ENCODE measurements at regions not wholly inside any gene's neighbourhood (a gene's known extent, or its start where the extent isn't known, plus 50 kb on each side); places are given as distances from the start of the nearest gene placed in this dataset.

DNA sequence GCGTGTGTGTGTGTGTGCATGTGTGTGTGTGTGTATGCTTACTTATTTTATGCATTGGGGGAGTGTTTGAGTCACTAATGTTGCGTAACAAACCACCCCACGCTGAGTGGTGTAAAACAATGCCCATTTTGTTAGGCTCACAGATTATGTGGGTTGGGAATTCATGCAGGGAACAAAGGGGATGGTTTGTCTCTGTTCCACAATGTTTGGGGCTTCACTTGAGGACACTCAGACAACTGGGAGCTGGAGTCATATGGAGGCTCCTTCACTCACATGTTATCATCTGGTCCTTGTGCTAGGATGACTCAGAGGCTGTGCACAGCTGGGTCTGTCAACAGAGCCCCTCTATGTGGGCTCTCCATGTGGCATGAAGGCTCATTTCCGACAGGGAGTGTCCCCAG is 51.3 kb upstream of the LARGE1 start:
- H3K27ac ChIP-seq, result no peak overlapping the region
- DNase-seq, result no peak

DNA sequence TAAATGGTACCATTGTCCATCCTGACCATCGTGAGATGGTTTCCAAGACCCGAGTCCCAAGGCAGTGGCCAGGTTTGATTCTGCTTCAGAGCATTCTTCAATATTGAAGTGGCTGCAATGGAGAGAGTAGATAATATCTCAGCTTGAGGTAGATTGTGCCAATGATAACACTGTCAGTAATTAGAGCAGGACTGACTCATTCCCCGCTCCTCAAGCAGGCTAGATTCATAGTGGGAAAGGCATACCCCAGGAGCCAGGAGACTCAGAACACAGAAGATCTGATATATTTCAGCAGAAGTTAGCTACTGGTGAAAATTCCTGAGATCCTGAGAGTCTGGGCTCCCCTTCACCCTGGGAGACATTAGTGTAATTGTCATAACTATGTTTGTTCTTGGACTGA is 55.6 kb upstream of the LARGE1 start:
- no peaks in the 10 kb centered on the region for H3K36me3 ChIP-seq
- intact Hi-C loops (cut with DNase I; ENCODE audit: low total_unique reads), result no loop called here
- H3K9me3 ChIP-seq, result no peaks in the 10 kb centered on the region
- no peaks in the 10 kb centered on the region for H3K27me3 ChIP-seq
- 82 to 93% (median 91%) methylated on average over 3 of the region's 3 CpGs for whole genome bisulfite sequencing, 5 donors
- TF ChIP-seq POLR2AphosphoS5 (IDR thresholded peaks at IDR 0.05) (no peak), POLR2A (IDR thresholded peaks at IDR 0.05) (no peak), EP300 (IDR thresholded peaks at IDR 0.05) (no peak)
- TF ChIP-seq, protein P1, sequence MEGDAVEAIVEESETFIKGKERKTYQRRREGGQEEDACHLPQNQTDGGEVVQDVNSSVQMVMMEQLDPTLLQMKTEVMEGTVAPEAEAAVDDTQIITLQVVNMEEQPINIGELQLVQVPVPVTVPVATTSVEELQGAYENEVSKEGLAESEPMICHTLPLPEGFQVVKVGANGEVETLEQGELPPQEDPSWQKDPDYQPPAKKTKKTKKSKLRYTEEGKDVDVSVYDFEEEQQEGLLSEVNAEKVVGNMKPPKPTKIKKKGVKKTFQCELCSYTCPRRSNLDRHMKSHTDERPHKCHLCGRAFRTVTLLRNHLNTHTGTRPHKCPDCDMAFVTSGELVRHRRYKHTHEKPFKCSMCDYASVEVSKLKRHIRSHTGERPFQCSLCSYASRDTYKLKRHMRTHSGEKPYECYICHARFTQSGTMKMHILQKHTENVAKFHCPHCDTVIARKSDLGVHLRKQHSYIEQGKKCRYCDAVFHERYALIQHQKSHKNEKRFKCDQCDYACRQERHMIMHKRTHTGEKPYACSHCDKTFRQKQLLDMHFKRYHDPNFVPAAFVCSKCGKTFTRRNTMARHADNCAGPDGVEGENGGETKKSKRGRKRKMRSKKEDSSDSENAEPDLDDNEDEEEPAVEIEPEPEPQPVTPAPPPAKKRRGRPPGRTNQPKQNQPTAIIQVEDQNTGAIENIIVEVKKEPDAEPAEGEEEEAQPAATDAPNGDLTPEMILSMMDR (IDR thresholded peaks at IDR 0.05), result no peak
- no peaks in the 10 kb centered on the region for H3K4me1 ChIP-seq
- H3K4me3 ChIP-seq, result no peak overlapping the region
- no peak for DNase-seq
- H3K27ac ChIP-seq, result no peak overlapping the region

More for the DNA sequence above, 51.3 kb upstream of the LARGE1 start:
- TF ChIP-seq, protein P1 (IDR thresholded peaks at IDR 0.05), result no peak
- TF ChIP-seq POLR2A (IDR thresholded peaks at IDR 0.05) (no peak), POLR2AphosphoS5 (IDR thresholded peaks at IDR 0.05) (no peak), EP300 (IDR thresholded peaks at IDR 0.05) (no peak)
- Histone ChIP-seq H3K4me1 (no peaks in the 10 kb centered on the region), H3K4me3 (no peak overlapping the region), H3K27me3 (no peaks in the 10 kb centered on the region), H3K36me3 (no peaks in the 10 kb centered on the region), H3K9me3 (no peaks in the 10 kb centered on the region)
- intact Hi-C loops (cut with DNase I; ENCODE audit: low total_unique reads), result no loop called here
- WGBS, 5 donors, result 48 to 60% (median 52%) methylated on average over 4 of the region's 4 CpGs

DNA sequence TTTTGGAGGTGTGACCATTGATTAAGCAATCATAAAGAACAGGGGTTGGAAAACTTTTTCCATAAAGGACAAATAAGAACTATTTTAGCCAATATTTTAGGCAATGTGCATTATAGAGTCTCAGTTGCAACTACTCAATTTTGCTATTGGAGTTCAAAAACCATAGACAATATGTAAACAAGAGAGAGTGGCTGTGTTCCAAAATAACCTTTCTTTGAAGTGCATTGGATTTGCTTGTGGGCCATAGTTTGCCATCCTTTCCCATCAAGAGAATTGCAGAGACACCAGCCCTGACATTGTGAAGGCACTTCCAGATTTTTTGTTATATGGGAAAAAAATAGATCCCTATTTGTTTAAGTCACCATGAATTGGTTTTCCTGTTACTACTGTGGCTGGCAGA is 63.3 kb upstream of the LARGE1 start:
- H3K4me3 ChIP-seq, result no peak overlapping the region
- intact Hi-C loops (cut with DNase I; ENCODE audit: low total_unique reads), result no loop called here
- no peak overlapping the region for H3K27ac ChIP-seq
- DNase-seq, result no peak
- no peaks in the 10 kb centered on the region for H3K36me3 ChIP-seq
- TF ChIP-seq POLR2A (IDR thresholded peaks at IDR 0.05) (no peak), POLR2AphosphoS5 (IDR thresholded peaks at IDR 0.05) (no peak), EP300 (IDR thresholded peaks at IDR 0.05) (no peak)
- TF ChIP-seq, protein P1 (IDR thresholded peaks at IDR 0.05), result no peak
- no peaks in the 10 kb centered on the region for H3K27me3 ChIP-seq
- H3K9me3 ChIP-seq, result no peaks in the 10 kb centered on the region
- peaks cover 0 to 9% (median 0%) of the 10 kb centered on the region in 4 donors for H3K4me1 ChIP-seq

DNA sequence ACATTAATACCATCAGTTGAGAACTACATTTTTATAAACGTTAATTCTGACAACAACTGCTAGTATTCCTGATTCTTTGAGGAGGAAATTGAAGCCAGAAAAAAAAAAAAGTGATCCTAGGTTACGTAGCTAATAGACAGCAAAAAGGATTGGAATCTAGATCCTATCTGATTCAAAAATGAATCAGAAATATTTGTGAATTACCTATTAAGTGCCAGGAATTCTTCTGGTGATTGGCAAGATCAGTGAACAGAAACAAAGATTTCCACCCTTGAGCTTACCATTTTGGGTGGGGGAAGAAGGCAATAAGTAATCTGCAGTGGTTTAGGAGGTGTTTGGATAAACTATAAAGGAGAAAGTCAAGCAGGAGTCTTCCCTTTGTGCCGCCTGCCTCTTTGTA is 63.9 kb upstream of the LARGE1 start:
- DNase-seq, result no peak
- TF ChIP-seq, protein P1 (IDR thresholded peaks at IDR 0.05), result no peak
- no peak overlapping the region for H3K27ac ChIP-seq
- intact Hi-C loops (cut with DNase I; ENCODE audit: low total_unique reads), result no loop called here
- no peaks in the 10 kb centered on the region for H3K27me3 ChIP-seq
- H3K9me3 ChIP-seq, result no peaks in the 10 kb centered on the region
- H3K4me1 ChIP-seq, result peaks cover 0 to 9% (median 0%) of the 10 kb centered on the region in 4 donors
- 68 to 75% (median 73%) methylated on average over 3 of the region's 3 CpGs for WGBS, 5 donors
- H3K36me3 ChIP-seq, result no peaks in the 10 kb centered on the region
- H3K4me3 ChIP-seq, result no peak overlapping the region

Data from stomach (tissue), 8 donors.